ENCODE measurements at regions not wholly inside any gene's neighbourhood (a gene's known extent, or its start where the extent isn't known, plus 50 kb on each side); places are given as distances from the start of the nearest gene placed in this dataset.
"Not testable (repeated sequence)": the region's sequence is repeated elsewhere in the genome, so short reads cannot be mapped to it uniquely, and the experiment has no call there.

- DNase-seq; H3K4me3 ChIP-seq; intact Hi-C loops (cut with DNase I); H3K9me3 ChIP-seq (replicated peaks in 1 of 3); H3K27me3 ChIP-seq; H3K27ac ChIP-seq; H3K4me1 ChIP-seq (replicated peaks in 1 of 2); H3K36me3 ChIP-seq (replicated peaks in 1 of 2): not testable (repeated sequence)
- no CpG with 5 or more reads among the region's 16 CpGs for WGBS, 4 donors
Observed at GRCh38 chrY:6685783-6686389, 224.6 kb upstream of the TBL1Y start.

- WGBS, 4 donors, result no CpG with 5 or more reads among the region's 16 CpGs
- intact Hi-C loops (cut with DNase I), result not testable (repeated sequence)
Observed at GRCh38 chrY:6701558-6702161, 208.8 kb upstream of the TBL1Y start.

GRCh38 chrY:6721443-6721842, 189.1 kb upstream of the TBL1Y start:
- H3K4me1 ChIP-seq (replicated peaks in 1 of 2); H3K36me3 ChIP-seq (replicated peaks in 1 of 2); H3K4me3 ChIP-seq; H3K9me3 ChIP-seq (replicated peaks in 1 of 3); intact Hi-C loops (cut with DNase I); DNase-seq; H3K27ac ChIP-seq; H3K27me3 ChIP-seq: not testable (repeated sequence)
- WGBS, 4 donors, result 74% methylated on average over 2 of the region's 2 CpGs; no CpG with 5 or more reads in 2 of the 4 donors

More at GRCh38 chrY:6701558-6702161, 208.8 kb upstream of the TBL1Y start:
- not testable (repeated sequence) for H3K4me1 ChIP-seq (replicated peaks in 1 of 2); H3K4me3 ChIP-seq; H3K9me3 ChIP-seq (replicated peaks in 1 of 3); H3K27me3 ChIP-seq; H3K36me3 ChIP-seq (replicated peaks in 1 of 2); DNase-seq; H3K27ac ChIP-seq

- H3K27ac ChIP-seq; H3K4me3 ChIP-seq; H3K4me1 ChIP-seq (replicated peaks in 1 of 2); H3K36me3 ChIP-seq (replicated peaks in 1 of 2); intact Hi-C loops (cut with DNase I); DNase-seq; H3K9me3 ChIP-seq (replicated peaks in 1 of 3); H3K27me3 ChIP-seq: not testable (repeated sequence)
- 28 to 36% methylated on average over 3 of the region's 3 CpGs; no CpG with 5 or more reads in 2 of the 4 donors for WGBS, 4 donors
Observed at GRCh38 chrY:6747210-6747609, 163.3 kb upstream of the TBL1Y start.

- Histone ChIP-seq H3K9me3 (replicated peaks in 1 of 3) (no peaks in the 10 kb centered on the region), H3K36me3 (replicated peaks in 1 of 2) (no peaks in the 10 kb centered on the region), H3K4me1 (replicated peaks in 1 of 2) (no peaks in the 10 kb centered on the region), H3K4me3 (no peak overlapping the region), H3K27me3 (no peaks in the 10 kb centered on the region), H3K27ac (no peak overlapping the region)
- intact Hi-C loops (cut with DNase I), result no loop called here
- DNase-seq, result no peak
- TF ChIP-seq CTCF (IDR thresholded peaks at IDR 0.05) (no peak), POLR2A (IDR thresholded peaks at IDR 0.05) (no peak)
- 53 to 74% methylated on average over 2 of the region's 2 CpGs; no CpG with 5 or more reads in 2 of the 4 donors for WGBS, 4 donors
Observed at GRCh38 chrY:6782334-6782733, 128.2 kb upstream of the TBL1Y start.

GRCh38 chrY:6786960-6787359, 123.5 kb upstream of the TBL1Y start:
- Histone ChIP-seq H3K9me3 (replicated peaks in 1 of 3) (no peaks in the 10 kb centered on the region), H3K36me3 (replicated peaks in 1 of 2) (no peaks in the 10 kb centered on the region), H3K27me3 (no peaks in the 10 kb centered on the region), H3K4me3 (no peak overlapping the region), H3K27ac (no peak overlapping the region), H3K4me1 (replicated peaks in 1 of 2) (no peaks in the 10 kb centered on the region)
- 55 to 64% methylated on average over 2 of the region's 2 CpGs; no CpG with 5 or more reads in 2 of the 4 donors for WGBS, 4 donors
- intact Hi-C loops (cut with DNase I), result no loop called here
- no peak for TF ChIP-seq POLR2A (IDR thresholded peaks at IDR 0.05)
- no peak for TF ChIP-seq CTCF (IDR thresholded peaks at IDR 0.05)
- no peak for DNase-seq

Data from adrenal gland (tissue), 9 donors.